HG02571 (cell line): ENCODE measurements at regions not wholly inside any gene's neighbourhood (a gene's known extent, or its start where the extent isn't known, plus 50 kb on each side); places are given as distances from the start of the nearest gene placed in this dataset.
A peak's percentile ranks its signal among the peaks of the same experiment; 100 is the strongest.
"Not testable (repeated sequence)": the region's sequence is repeated elsewhere in the genome, so short reads cannot be mapped to it uniquely, and the experiment has no call there.

Source experiments
- ATAC-seq: cut with Tn5 transposase; IDR thresholded peaks from one replicate; pipeline ENCODE4 v1.9.1; 2021; ENCODE audit warnings: mild to moderate bottlenecking, moderate library complexity; ENCODE audit not compliant: unreplicated experiment

- ATAC-seq = no peak
These were observed 172.7 kb upstream of the GIMD1 start for GRCh38 chr4:106541253-106541652.

DNA sequence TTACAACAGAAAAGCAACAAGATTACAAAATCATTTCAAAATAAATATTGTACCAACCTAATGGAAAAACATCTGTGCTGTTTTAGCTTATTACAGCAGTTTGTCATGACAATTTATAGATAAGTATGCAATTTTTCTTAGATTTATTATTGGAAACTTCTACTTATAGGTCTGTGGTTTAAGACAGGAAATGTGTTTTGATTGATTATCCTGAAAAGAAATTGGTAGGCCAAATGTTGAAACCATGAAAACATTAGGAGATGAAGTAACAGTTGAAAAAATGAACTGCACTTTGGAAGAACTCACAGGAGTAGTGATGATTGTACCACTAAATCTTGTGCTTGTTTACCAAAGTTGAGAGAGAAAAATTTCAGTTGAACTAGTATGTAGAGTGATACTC, 162.2 kb upstream of the GIMD1 start:
- ATAC-seq = no peak

- ATAC-seq = no peak
These were observed 161.4 kb upstream of the GIMD1 start for GRCh38 chr4:106530024-106530361.

- no peak for ATAC-seq
These were observed 160.9 kb upstream of the GIMD1 start for GRCh38 chr4:106529348-106530023.

DNA sequence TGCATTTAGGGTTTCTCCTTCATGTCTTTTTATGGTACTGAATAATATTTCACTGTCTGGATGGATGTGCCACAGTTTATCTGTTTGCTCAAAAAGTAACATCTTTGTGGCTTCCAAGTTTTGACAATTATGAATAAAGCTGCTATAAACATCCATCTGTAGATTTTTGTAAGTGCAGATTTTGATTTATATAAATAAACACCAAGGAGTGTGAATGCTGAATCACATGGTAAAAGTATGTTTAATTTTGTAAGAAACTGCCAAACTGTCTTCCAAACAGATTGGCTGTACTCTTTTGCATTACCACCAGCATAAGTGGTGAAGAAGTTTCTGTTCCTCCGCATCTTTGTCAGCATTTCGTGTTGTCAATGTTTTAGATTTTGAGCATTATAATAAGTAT, 158.7 kb upstream of the GIMD1 start:
- no peak for ATAC-seq

- not testable (repeated sequence) for ATAC-seq
These were observed 156.8 kb upstream of the GIMD1 start for GRCh38 chr4:106525425-106525824.

- not testable (repeated sequence) for ATAC-seq
These were observed 156.2 kb upstream of the GIMD1 start for GRCh38 chr4:106524772-106525171.

DNA sequence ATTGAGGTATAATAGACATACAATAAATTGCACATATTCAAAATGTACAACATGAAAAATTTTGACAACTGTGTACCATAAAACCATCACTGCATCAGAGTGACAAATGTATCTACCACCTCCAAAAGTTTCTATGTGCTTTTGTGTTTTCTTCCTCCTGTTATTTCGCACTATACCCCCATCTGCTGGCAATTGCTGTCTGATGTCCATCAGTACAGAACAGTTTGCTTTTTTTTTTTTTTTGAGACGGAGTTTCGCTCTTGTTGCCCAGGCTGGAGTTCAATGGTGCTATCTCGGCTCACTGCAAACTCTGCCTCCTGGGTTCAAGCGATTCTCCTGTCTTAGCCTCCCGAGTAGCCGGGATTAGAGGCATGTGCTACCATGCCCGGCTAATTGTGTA, 154.3 kb upstream of the GIMD1 start:
- ATAC-seq = no peak

DNA sequence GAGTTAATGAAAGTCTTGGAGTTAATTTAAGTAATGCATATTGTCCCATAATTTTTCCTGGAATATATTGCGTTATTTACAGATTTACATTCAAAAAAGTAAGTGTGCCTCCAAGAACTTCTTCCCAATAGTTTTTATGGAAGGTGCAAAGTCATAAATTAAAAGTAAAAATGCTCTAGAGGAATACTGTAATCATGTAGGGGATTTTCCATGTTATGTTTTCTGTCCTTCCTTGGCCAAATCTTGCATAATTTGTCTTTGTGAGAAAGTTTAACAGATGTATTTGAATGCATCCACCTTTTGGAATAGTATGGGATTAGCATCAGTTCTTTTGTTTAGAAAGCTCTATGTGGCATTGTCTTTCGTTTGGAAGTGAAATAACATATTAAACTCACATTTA, 144.1 kb upstream of the GIMD1 start:
- ATAC-seq = no peak

DNA sequence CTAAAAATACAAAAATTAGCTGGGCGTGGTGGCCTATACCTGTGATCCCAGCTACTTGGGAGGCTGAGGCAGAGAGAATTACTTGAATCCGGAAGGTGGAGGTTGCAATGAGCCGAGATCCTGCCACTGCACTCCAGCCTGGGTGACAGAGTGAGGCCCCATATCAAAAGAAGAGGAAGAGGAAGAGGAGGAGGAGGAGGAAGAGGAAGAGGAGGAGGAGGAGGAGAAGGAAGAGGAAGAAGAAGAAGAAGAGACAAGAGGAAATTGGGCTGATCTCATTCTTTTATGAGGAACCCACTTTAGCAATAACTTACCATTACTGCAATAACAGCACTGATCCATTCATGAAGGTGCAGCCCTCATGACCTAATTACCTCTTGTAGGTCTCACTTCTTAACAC, 138.9 kb upstream of the GIMD1 start:
- no peak for ATAC-seq

DNA sequence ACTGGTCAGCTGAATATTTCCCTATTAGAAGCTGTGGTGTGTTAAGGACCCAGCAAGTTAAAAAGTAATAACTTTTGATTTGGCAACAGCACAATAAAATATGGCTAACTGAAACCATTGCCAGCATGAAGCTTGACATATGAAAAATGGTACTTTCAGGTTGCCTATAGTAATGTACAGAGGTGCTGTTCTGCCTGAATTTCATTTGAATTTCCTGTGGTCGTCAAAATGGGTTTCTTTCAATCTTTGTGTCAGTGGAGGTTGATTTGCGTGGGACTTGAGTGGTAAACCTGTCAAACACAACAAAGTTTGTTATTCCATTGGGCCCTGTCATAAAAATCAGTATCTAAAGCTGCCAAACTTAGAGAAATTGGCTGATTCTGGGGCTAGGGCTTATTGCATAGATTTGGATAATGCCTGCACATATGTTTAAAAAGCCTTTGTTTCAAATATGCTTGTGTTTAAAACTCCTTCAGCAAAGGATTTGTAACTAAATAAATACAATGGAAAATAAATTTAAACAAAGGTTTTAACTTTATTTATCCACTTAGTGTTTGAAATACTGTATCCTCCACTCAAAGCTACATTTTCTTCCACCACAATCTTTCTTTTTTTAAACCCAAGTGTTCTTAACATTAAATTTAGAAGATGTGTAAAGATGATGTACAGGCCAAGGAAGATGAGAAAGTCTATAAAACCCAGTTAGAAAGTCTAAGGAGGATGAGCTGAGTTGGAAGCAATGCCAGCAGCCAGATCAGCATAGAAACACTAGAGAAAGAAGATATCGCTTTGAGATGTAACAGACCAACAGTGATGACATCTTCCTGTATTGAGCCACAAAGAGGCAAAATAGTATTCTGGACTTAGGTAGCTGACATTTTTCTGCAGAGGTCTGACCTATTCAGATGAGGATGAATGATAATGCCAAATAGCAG, 134.8 kb upstream of the GIMD1 start:
- ATAC-seq = no peak

- peak; percentile 78 for ATAC-seq
These were observed 133.6 kb upstream of the GIMD1 start for GRCh38 chr4:106502106-106502699.

GRCh38 chr4:106497271-106497670, 128.7 kb upstream of the GIMD1 start:
- ATAC-seq = no peak

- no peak for ATAC-seq
These were observed 127.5 kb upstream of the GIMD1 start for GRCh38 chr4:106496061-106496460.

DNA sequence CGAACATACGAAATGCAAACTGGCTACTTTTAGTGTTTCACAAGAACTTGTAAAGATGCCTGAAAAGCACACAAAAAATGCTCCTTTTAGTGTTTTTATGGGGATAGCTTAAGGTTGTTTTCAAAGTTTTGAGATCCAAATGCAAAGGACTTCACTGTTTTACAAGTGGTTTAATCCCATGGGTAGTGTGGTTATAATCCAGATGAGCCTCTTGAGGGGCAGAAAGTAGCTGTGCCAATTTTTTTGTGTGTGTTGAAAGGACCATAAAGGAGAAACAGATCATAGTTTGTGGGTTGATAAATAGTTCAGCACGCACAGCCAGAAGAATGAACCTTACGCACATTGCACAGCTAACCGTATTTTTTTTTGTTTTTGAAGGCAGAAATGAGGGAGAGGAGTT, 126.9 kb upstream of the GIMD1 start:
- no peak for ATAC-seq

DNA sequence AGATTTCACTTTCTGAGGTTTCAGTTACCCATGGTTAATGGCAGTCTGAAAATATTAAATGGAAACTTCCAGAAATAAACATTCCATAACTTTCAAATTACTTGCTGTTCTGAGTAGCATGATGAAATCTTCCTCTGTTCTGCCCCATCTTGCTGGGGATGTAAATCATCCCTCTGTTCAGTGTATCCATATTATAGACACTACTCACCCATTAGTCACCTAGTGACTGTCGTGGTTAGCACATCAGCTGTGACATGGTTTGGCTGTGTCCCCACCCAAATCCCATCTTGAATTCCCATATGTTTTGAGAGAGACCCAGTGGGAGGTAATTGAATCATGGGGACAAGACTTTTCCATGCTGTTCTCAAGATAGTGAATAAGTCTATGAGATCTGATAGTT, 125.5 kb upstream of the GIMD1 start:
- no peak for ATAC-seq

- ATAC-seq = no peak
These were observed 124.5 kb upstream of the GIMD1 start for GRCh38 chr4:106493086-106493485.

GRCh38 chr4:106486533-106486932, 118.0 kb upstream of the GIMD1 start:
- no peak for ATAC-seq

DNA sequence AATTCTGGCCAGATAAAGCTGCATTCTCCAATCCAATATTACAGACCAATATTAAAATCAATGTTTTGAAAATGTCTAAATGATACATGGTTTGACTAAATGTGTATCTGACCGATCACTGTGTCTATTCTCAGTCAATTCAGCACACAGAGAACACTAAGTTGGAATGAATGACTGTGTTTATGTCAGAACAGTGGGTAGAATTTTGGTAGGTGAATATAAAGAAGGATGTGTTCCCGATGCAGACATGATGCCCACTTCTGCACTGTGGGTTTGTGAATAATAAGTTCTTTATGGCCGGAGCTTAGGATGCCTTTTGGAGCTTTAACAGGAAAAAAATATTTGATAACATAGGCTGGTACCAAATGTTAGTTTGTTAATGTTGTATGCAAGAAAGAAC, 113.2 kb upstream of the GIMD1 start:
- no peak for ATAC-seq

DNA sequence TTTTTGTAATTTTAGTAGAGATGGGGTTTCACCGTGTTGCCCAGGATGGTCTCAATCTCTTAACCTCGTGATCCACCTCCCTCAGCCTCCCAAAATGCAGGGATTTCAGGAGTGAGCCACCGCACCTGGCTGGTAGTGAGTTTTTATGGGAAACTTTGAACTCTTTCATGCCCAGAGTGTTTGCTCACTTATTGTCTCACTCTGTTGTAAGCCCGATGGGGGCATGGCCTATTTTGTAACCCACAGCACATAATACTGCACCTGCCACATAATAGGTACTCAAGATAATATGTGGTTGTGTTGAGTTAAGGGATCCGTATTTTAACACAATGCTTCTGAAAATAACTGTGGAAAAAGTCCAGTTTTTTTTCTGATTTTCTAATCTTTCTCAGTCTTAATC, 109.6 kb upstream of the GIMD1 start:
- no peak for ATAC-seq

DNA sequence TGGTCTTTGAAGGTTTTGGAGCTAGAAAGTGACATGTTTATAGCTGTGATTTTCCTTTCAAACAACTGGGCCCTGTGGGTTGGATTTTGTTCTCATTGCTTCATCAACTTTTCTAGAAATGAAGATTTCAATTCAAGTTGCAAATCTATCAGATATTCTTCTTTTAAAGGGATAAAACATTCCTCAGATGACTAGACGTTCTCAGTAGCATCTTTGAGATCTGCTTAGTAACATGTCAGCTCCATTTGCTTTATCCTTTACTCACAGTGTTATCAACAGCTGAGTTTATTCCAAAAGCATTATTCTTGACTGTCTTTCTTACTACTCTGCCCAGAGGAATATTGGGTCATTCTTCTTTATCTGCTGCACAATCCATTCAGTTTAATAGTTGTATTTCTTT, 108.2 kb upstream of the GIMD1 start:
- no peak for ATAC-seq

- ATAC-seq = no peak
These were observed 104.9 kb upstream of the GIMD1 start for GRCh38 chr4:106473515-106473914.
